Mesenchymal stem cell (in vitro differentiated cells and primary cell): ENCODE measurements at regions not wholly inside any gene's neighbourhood (a gene's known extent, or its start where the extent isn't known, plus 50 kb on each side); places are given as distances from the start of the nearest gene placed in this dataset.

ENCODE experiments used
- DNase-seq: peaks from one replicate; pipeline ENCODE4 v3.0.0-alpha.2; 2013
- H2AFZ ChIP-seq: one replicate; pipeline ENCODE4 v1.6.1; 2013; ENCODE audit warnings: low read depth, mild to moderate bottlenecking, control low read depth, inconsistent platforms, low read length, moderate library complexity
- H2AK5ac ChIP-seq: 2 replicates; pipeline ENCODE4 v1.6.1; 2013; ENCODE audit warnings: low read length, moderate library complexity, mild to moderate bottlenecking, inconsistent platforms; ENCODE audit not compliant: severe bottlenecking
- H2BK120ac ChIP-seq: one replicate; pipeline ENCODE4 v1.6.1; 2013; ENCODE audit warnings: low read depth, mild to moderate bottlenecking, inconsistent platforms, low read length, moderate library complexity
- H2BK12ac ChIP-seq, 2 experiments: one replicate each; pipeline ENCODE4 v1.6.1; 2013; ENCODE audit warnings: inconsistent platforms in 2 of 2, low read length in 2 of 2, mild to moderate bottlenecking in 2 of 2, moderate library complexity in 2 of 2, control low read depth in 1 of 2
- H2BK15ac ChIP-seq: one replicate; pipeline ENCODE4 v1.6.1; 2013; ENCODE audit warnings: mild to moderate bottlenecking, low read depth, inconsistent platforms; ENCODE audit not compliant: poor library complexity, severe bottlenecking
- H2BK5ac ChIP-seq: 2 replicates; pipeline ENCODE4 v1.6.1; 2013; ENCODE audit warnings: low read depth, mild to moderate bottlenecking, low read length, control low read depth, inconsistent platforms; ENCODE audit not compliant: poor library complexity, severe bottlenecking
- H3K14ac ChIP-seq, 2 experiments: one replicate each; pipeline ENCODE4 v1.6.1; 2013; ENCODE audit warnings: inconsistent platforms in 2 of 2, low read length in 2 of 2, control low read depth in 1 of 2, mild to moderate bottlenecking in 1 of 2, moderate library complexity in 1 of 2
- H3K18ac ChIP-seq, 2 experiments: one replicate each; pipeline ENCODE4 v1.6.1; 2013; ENCODE audit warnings: inconsistent platforms in 2 of 2, low read length in 2 of 2, control low read depth in 1 of 2, low read depth in 1 of 2, mild to moderate bottlenecking in 1 of 2
- H3K23ac ChIP-seq, 2 experiments: one replicate each; pipeline ENCODE4 v1.6.1; 2013; ENCODE audit warnings: inconsistent platforms in 2 of 2, low read length in 2 of 2, mild to moderate bottlenecking in 2 of 2, moderate library complexity in 2 of 2, control low read depth in 1 of 2
- H3K27ac ChIP-seq: 2 replicates; pipeline ENCODE4 v1.5.1; 2013; ENCODE audit warnings: mild to moderate bottlenecking, moderate library complexity, low read length, control low read depth, inconsistent platforms; ENCODE audit not compliant: poor library complexity, severe bottlenecking
- H3K27me3 ChIP-seq, 2 experiments: 2 replicates each; pipeline versions ENCODE4 v1.6.1 to v1.7.0; 2013; ENCODE audit warnings: low read length in 2 of 2, mild to moderate bottlenecking in 2 of 2, moderate library complexity in 2 of 2, control low read depth in 1 of 2, inconsistent platforms in 1 of 2; ENCODE audit not compliant: control insufficient read depth in 1 of 2, insufficient read depth in 1 of 2
- H3K36me3 ChIP-seq, 2 experiments: 2 replicates each; pipeline versions ENCODE4 v1.6.1 to v1.7.0; 2013; ENCODE audit warnings: low read length in 2 of 2, control low read depth in 1 of 2, inconsistent platforms in 1 of 2, low read depth in 1 of 2, mild to moderate bottlenecking in 1 of 2; ENCODE audit not compliant: insufficient read depth in 2 of 2, control insufficient read depth in 1 of 2
- H3K4ac ChIP-seq, 2 experiments: one replicate each; pipeline ENCODE4 v1.6.1; 2013; ENCODE audit warnings: inconsistent platforms in 2 of 2, low read length in 2 of 2, mild to moderate bottlenecking in 2 of 2, moderate library complexity in 2 of 2, control low read depth in 1 of 2, low read depth in 1 of 2
- H3K4me1 ChIP-seq: 2 replicates; pipeline ENCODE4 v1.6.1; 2013; ENCODE audit warnings: low read depth, low read length, control low read depth; ENCODE audit not compliant: control insufficient read depth, insufficient read depth
- H3K4me2 ChIP-seq: 2 replicates; pipeline ENCODE4 v1.6.1; 2013; ENCODE audit warnings: low read length, mild to moderate bottlenecking, inconsistent platforms; ENCODE audit not compliant: poor library complexity, severe bottlenecking
- H3K4me3 ChIP-seq, 2 experiments: 2 replicates each; pipeline versions ENCODE4 v1.5.1 to v1.7.0; 2013; ENCODE audit warnings: low read length in 2 of 2, mild to moderate bottlenecking in 2 of 2, control low read depth in 1 of 2, low read depth in 1 of 2; ENCODE audit not compliant: insufficient read depth in 1 of 2
- H3K79me1 ChIP-seq: replicated peaks from 2 replicates; pipeline ENCODE4 v1.6.1; 2013; ENCODE audit warnings: mild to moderate bottlenecking, control low read depth, low read length, inconsistent platforms; ENCODE audit not compliant: poor library complexity, severe bottlenecking
- H3K9ac ChIP-seq: 2 replicates; pipeline ENCODE4 v1.7.0; 2013; ENCODE audit warnings: mild to moderate bottlenecking, low read length, moderate library complexity
- H3K9me3 ChIP-seq: 2 replicates; pipeline ENCODE4 v1.7.0; 2013; ENCODE audit warnings: mild to moderate bottlenecking, low read length; ENCODE audit not compliant: control insufficient read depth
- H4K8ac ChIP-seq: one replicate; pipeline ENCODE4 v1.6.1; 2013; ENCODE audit warnings: inconsistent platforms, mild to moderate bottlenecking, low read length, moderate library complexity
- H4K91ac ChIP-seq: one replicate; pipeline ENCODE4 v1.6.1; 2013; ENCODE audit warnings: mild to moderate bottlenecking, low read length, inconsistent platforms
- WGBS: methylation state at CpG from one replicate; pipeline ENCODE4 v1.1.7; 2013; ENCODE audit warnings: mixed read lengths; 5-methylcytosine and 5-hydroxymethylcytosine counted together

- Histone ChIP-seq H2AK5ac (no peak overlapping the region), H2BK15ac (no peak overlapping the region), H3K4me1 (peaks cover 3% of the 10 kb centered on the region), H4K8ac (no peak overlapping the region), H3K23ac (no peak overlapping the region), H2BK5ac (no peak overlapping the region), H3K9me3 (no peaks in the 10 kb centered on the region), H2BK120ac (no peak overlapping the region), H4K91ac (no peak overlapping the region), H3K27me3 (peaks cover 0 to 7% of the 10 kb centered on the region in 2 experiments), H3K18ac (no peak overlapping the region), H3K79me1 (no peaks in the 10 kb centered on the region), H2AFZ (no peak overlapping the region), H3K9ac (no peak overlapping the region), H3K36me3 (no peaks in the 10 kb centered on the region), H3K4me3 (no peak overlapping the region), H3K27ac (no peak overlapping the region), H3K14ac (no peak overlapping the region), H3K4ac (no peak overlapping the region), H3K4me2 (no peak overlapping the region), H2BK12ac (no peak overlapping the region)
- WGBS, result 61% methylated on average over 13 of the region's 13 CpGs
- DNase-seq, result peak; percentile 20
Observed at GRCh38 chr15:98413933-98414546, 234.3 kb upstream of the IGF1R start.

- Histone ChIP-seq H3K79me1 (no peaks in the 10 kb centered on the region), H2AFZ (no peak overlapping the region), H3K23ac (no peak overlapping the region), H4K91ac (no peak overlapping the region), H3K27me3 (peaks cover 10 to 26% of the 10 kb centered on the region in 2 experiments), H2BK12ac (no peak overlapping the region), H3K9me3 (no peaks in the 10 kb centered on the region), H3K18ac (no peak overlapping the region), H3K36me3 (no peaks in the 10 kb centered on the region), H3K4me3 (no peak overlapping the region), H3K14ac (no peak overlapping the region), H3K4ac (no peak overlapping the region), H4K8ac (no peak overlapping the region), H2AK5ac (no peak overlapping the region), H2BK120ac (no peak overlapping the region), H3K9ac (no peak overlapping the region), H3K27ac (no peak overlapping the region), H2BK15ac (no peak overlapping the region), H3K4me1 (peaks cover 4% of the 10 kb centered on the region), H3K4me2 (no peak overlapping the region), H2BK5ac (no peak overlapping the region)
- 57% methylated on average over 8 of the region's 8 CpGs for WGBS
- peak; percentile 13 for DNase-seq
Observed at GRCh38 chr15:98416222-98416855, 232.0 kb upstream of the IGF1R start.

GRCh38 chr15:98417346-98417745 is 231.0 kb upstream of the IGF1R start:
- Histone ChIP-seq H3K4ac (no peak overlapping the region), H2BK120ac (no peak overlapping the region), H3K27ac (no peak overlapping the region), H3K14ac (no peak overlapping the region), H3K4me3 (no peak overlapping the region), H3K9me3 (no peaks in the 10 kb centered on the region), H2BK5ac (no peak overlapping the region), H3K23ac (no peak overlapping the region), H4K8ac (no peak overlapping the region), H3K9ac (no peak overlapping the region), H3K4me2 (no peak overlapping the region), H2AFZ (no peak overlapping the region), H3K27me3 (peaks cover 17 to 34% of the 10 kb centered on the region in 2 experiments), H4K91ac (no peak overlapping the region), H2BK15ac (peak overlapping the region; percentile 54), H3K18ac (no peak overlapping the region), H2BK12ac (no peak overlapping the region), H3K36me3 (no peaks in the 10 kb centered on the region), H3K4me1 (peaks cover 9% of the 10 kb centered on the region), H3K79me1 (no peaks in the 10 kb centered on the region), H2AK5ac (no peak overlapping the region)
- no peak for DNase-seq
- 89% methylated on average over 12 of the region's 12 CpGs for WGBS

GRCh38 chr15:98418122-98418521 is 230.2 kb upstream of the IGF1R start:
- Histone ChIP-seq H4K8ac (no peak overlapping the region), H2BK12ac (no peak overlapping the region), H2BK5ac (no peak overlapping the region), H3K23ac (no peak overlapping the region), H3K27me3 (peaks cover 22 to 42% of the 10 kb centered on the region in 2 experiments), H3K4me1 (peaks cover 9% of the 10 kb centered on the region), H2AFZ (no peak overlapping the region), H4K91ac (no peak overlapping the region), H2BK15ac (no peak overlapping the region), H3K4me2 (no peak overlapping the region), H3K4me3 (no peak overlapping the region), H3K14ac (no peak overlapping the region), H3K9ac (no peak overlapping the region), H3K27ac (no peak overlapping the region), H3K36me3 (no peaks in the 10 kb centered on the region), H2AK5ac (no peak overlapping the region), H3K9me3 (no peaks in the 10 kb centered on the region), H3K4ac (no peak overlapping the region), H2BK120ac (no peak overlapping the region), H3K79me1 (no peaks in the 10 kb centered on the region), H3K18ac (no peak overlapping the region)
- WGBS, result 86% methylated on average over 11 of the region's 11 CpGs
- DNase-seq, result no peak
